ENCODE measurements at regions not wholly inside any gene's neighbourhood (a gene's known extent, or its start where the extent isn't known, plus 50 kb on each side); places are given as distances from the start of the nearest gene placed in this dataset.
"Not testable (repeated sequence)": the region's sequence is repeated elsewhere in the genome, so short reads cannot be mapped to it uniquely, and the experiment has no call there.

DNA sequence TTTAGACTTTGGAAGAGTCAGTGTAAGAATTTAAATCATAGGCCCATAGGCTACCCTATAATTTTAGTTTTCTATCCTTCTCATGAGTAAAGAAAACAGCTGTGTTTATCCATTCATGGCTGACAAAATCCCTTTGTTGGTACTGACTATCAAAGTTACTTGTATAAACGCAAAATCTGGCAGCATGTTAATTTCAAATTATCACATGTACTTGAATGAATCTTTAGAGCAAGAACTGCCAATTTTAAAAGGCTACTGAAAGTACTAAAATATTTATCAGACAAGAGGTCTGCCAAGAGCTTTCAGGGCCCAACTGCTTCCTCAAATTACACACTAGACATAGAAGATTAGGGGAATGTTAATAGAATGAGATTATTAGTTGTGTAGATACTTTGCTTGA lies 66.6 kb downstream of the MYL12B start:
- DNase-seq, result no peak
- intact Hi-C loops (cut with DNase I), result no loop called here

DNA sequence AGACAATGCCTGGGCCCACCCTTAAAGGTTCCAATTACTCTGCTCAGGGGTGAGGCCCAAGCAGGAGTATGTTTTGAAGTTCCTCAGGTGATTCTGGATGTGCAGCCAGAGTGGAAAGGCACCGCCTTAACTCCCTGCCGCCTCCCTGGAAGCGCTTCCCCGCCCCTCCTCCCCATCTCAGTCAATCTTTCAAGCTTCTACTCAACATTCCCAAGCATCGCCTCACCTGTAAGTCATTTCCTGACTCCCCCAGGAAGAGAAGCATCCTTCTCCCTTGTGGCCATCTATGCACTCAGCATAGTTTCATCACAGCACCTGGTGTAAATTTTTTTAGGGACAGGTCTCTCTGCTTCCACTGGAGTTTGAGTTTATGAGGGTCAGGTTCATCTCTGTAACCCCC lies 67.5 kb downstream of the MYL12B start:
- no peak for DNase-seq
- intact Hi-C loops (cut with DNase I), result no loop called here

GRCh38 chr18:3329872-3330271 lies 67.9 kb downstream of the MYL12B start:
- DNase-seq, result no peak
- intact Hi-C loops (cut with DNase I), result no loop called here

- intact Hi-C loops (cut with DNase I), result no loop called here
- no peak for DNase-seq
Observed at GRCh38 chr18:3330622-3331021, 68.7 kb downstream of the MYL12B start.

DNA sequence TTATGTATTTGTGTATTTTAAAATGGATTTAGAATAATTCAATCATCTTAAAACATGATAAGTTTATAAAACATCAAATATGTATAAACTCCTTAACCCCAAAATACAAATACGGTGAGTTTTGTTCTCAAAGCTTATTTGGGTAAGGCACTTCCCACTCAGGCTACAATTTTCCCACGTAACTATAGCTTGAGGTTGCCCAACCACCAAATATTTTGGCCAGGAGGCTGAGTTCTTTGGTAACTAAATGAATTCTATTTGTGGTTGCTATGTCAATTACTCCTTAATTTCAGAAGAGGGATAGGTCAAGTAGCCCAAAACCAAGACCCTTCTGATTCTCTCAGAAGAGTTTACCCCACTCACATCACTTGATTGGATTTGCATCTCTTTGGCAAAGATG lies 70.4 kb downstream of the MYL12B start:
- intact Hi-C loops (cut with DNase I), result no loop called here
- no peak for DNase-seq

- DNase-seq, result no peak
- intact Hi-C loops (cut with DNase I), result no loop called here
Observed at GRCh38 chr18:3333056-3333720, 71.3 kb downstream of the MYL12B start.

DNA sequence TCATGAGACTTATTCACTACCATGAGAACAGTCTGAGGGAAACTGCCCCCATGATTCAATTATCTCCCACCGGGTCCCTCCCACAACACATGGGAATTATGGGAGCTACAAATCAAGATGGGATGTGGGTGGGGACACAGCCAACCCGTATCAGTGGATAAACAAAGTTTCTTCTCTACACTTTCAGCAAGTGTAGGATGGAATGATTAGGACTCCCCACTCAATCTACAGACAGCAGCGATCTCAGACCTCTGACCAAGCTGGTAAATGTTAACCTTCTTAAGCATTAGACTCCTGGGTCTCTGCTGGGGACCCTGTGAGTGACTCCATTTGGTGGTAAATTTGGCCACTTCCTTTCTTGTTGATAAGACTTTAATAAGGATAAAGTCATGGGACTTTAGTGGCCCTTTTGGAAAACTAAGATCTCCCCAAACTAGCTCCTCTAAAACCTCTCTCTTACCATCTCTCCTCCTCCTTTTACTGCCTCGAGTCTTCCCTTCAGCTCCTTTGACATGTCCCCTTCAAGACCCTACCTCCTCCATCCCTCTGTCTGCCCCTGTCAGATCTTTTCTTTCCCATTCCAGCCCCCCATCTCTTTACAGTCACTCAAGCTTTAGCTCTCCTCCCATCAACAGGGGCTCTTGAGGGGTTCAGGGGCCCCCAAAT lies 71.9 kb downstream of the MYL12B start:
- no peak for DNase-seq

DNA sequence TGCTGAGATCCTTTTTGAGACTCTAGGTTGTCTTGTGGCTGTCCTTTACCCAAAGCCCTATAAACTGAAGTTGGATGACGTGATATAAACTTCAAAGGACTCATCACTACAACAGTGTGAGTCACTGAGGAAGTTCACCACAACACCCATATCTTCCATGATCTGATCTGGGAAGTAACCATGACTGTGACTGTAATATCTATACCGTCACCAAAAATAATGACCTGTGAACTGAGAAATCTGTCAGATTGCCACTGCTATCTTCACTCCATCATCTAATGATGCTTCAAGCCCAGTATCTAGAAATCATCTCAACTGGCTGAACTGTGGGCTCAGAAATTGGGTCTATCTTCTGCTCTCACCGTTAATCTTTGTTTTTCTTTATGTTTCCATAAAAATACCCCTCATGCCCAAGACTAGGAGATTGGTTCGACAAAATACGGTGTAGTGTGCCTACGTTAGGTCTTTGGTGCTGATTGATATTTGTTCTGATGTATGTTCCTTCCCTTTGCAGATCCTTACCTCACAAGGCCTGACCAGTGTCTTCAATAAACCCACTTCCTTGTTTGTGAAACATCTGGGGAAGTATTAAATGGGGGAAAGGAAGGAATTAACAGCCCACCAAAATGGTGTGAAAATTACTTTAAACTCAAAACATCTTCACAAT lies 78.2 kb downstream of the MYL12B start:
- DNase-seq, result no peak
- intact Hi-C loops (cut with DNase I), result no loop called here

More for the DNA sequence above, 71.9 kb downstream of the MYL12B start:
- intact Hi-C loops (cut with DNase I), result no loop called here

DNA sequence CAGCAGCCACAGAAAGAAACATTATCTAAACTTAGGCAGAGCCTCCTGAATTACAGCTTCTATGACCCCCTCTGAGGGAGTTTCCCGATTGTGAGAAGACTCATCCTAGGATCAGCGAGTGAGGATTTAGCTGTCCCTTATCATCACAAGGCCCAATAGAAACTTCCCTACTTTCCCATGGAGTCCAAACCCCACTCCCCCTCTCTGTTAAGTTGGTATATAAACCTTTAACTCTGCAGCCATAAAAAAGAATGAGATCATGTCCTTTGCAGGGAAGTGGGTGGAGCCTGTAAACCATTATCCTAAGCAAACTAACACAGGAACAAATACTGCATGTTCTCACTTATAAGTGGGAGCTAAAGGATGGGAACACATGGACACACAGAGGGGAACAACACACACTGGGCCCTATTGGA lies 78.8 kb downstream of the MYL12B start:
- no peak for DNase-seq
- intact Hi-C loops (cut with DNase I), result no loop called here

- intact Hi-C loops (cut with DNase I), result no loop called here
Observed at GRCh38 chr18:3342628-3343027, 80.7 kb downstream of the MYL12B start.

GRCh38 chr18:3345452-3345851 lies 83.5 kb downstream of the MYL12B start:
- DNase-seq, result no peak
- intact Hi-C loops (cut with DNase I), result no loop called here

More at GRCh38 chr18:3342628-3343027, 80.7 kb downstream of the MYL12B start:
- DNase-seq, result no peak

GRCh38 chr18:3345885-3346284 lies 84.0 kb downstream of the MYL12B start:
- intact Hi-C loops (cut with DNase I), result no loop called here
- no peak for DNase-seq

- no peak for DNase-seq
- intact Hi-C loops (cut with DNase I), result no loop called here
Observed at GRCh38 chr18:3346487-3346886, 84.6 kb downstream of the MYL12B start.

GRCh38 chr18:3347286-3347803 lies 85.4 kb downstream of the MYL12B start:
- intact Hi-C loops (cut with DNase I), result no loop called here
- no peak for DNase-seq

DNA sequence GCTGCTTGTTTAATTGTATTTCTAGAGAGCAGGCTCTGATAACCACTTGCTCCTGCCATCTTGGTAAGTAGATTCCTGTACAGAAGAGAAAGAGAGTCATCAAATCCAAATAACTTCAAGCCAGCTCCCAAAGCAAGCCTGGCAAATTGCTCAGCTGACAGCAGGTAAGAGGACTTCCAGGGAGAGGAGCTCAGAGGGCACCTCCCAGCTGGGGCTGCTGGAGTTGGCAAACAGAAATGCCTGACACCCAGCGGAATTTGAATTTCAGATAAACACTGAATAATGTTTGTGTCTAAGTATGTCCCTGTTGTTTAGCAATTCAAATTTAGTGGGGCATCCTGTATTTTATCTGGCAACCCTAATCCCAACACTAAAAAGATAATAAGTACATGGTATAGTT lies 86.2 kb downstream of the MYL12B start:
- intact Hi-C loops (cut with DNase I), result no loop called here
- DNase-seq, result no peak

DNA sequence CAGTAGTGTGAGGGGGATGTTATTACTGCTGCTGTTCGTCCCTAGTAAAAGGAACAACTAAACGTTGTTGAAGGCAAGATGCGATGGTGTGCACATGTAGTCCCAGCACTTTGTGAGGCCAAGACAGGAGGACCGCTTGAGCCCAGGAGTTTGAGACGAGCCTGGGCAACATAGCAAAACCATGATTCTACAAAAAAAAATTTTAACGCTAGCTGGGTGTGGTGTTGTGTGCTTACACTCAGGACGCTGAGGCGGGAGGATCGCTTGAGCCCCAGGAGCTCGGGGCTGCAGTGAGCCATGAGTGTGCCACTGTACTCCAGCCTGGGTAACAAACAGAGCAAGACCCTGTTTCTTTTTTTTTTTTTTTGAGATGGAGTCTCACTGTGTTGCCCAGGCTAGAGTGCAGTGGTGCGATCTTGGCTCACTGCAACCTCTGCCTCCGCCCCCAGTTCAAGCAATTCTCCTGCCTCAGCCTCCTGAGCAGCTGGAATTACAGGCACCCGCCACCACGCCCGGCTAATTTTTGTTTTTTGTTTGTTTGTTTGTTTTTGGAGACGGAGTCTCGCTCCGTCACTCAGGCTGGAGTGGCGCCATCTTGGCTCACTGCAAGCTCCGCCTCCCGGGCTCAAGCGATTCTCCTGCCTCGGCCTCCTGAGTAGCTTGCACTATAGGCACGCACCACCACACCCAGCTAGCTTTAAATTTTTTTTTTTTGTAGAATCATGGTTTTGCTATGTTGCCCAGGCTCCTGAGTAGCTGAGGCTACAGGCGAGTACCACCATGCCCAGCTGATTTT lies 87.3 kb downstream of the MYL12B start:
- intact Hi-C loops (cut with DNase I); DNase-seq: not testable (repeated sequence)

- DNase-seq, result no peak
- intact Hi-C loops (cut with DNase I), result no loop called here
Observed at GRCh38 chr18:3350021-3350420, 88.1 kb downstream of the MYL12B start.

- DNase-seq, result no peak
- intact Hi-C loops (cut with DNase I), result no loop called here
Observed at GRCh38 chr18:3350566-3351527, 88.9 kb downstream of the MYL12B start.

- intact Hi-C loops (cut with DNase I), result no loop called here
- DNase-seq, result no peak
Observed at GRCh38 chr18:3354506-3354905, 92.6 kb downstream of the MYL12B start.

GRCh38 chr18:3356614-3357013 lies 93.4 kb upstream of the TGIF1 start:
- DNase-seq, result no peak
- intact Hi-C loops (cut with DNase I), result no loop called here

Measured in posterior cingulate gyrus (tissue), 11 donors.